ENCODE measurements at regions not wholly inside any gene's neighbourhood (a gene's known extent, or its start where the extent isn't known, plus 50 kb on each side); places are given as distances from the start of the nearest gene placed in this dataset.

DNA sequence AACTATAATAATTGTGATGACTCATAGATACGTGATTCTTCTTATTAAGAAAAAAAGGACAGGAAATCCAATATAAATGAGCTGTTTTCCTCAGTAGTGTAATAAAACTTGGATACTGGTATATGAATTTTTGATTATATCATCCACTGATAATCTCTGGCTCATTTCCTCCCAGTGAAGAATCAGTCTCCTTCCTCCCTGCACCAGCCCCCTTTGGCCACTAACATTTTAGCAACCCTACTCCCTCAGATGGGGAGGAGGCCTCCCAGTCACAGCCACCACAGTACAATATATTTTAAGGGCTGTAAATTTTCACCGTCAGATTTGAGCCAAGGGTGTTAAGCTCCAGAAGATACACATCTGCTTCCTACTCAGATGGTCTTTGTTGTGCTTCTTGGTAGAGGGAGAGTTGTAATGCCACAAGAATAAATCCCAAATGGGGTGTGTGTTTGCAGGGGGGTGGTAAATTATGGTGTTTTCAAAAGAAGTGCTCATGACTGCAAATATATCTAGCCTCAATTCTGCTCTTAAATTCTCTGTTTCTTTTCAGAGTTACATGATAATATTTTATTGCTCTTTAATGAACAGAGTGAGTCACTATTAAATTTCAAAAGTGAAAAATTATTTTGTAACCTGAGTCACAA lies 153.5 kb downstream of the HLX start:
- TF ChIP-seq POLR2AphosphoS5 (IDR thresholded peaks at IDR 0.05; ENCODE audit: low read depth, low read length) (no peak), POLR2A (IDR thresholded peaks at IDR 0.05; ENCODE audit: low read depth, low read length) (no peak)
